Cardiac muscle cell (in vitro differentiated cells and primary cell): ENCODE measurements at regions not wholly inside any gene's neighbourhood (a gene's known extent, or its start where the extent isn't known, plus 50 kb on each side); places are given as distances from the start of the nearest gene placed in this dataset.

Experiments used
- DNase-seq, 2 donors: peaks; one replicate each; pipeline versions ENCODE4 v3.0.0 to v3.0.0-alpha.2; 2010 to 2017; ENCODE audit warnings: low read depth in 1 of 2, low spot score in 1 of 2
- H3K27ac ChIP-seq: fragments of 200-600 bp; sonication (generic); 2 replicates; pipeline ENCODE4 v1.5.1; 2016
- H3K27me3 ChIP-seq: fragments of 200-600 bp; sonication (generic); 2 replicates; pipeline ENCODE4 v1.6.0; 2016; ENCODE audit warnings: control low read depth
- H3K36me3 ChIP-seq: fragments of 200-600 bp; sonication (generic); 2 replicates; pipeline ENCODE4 v1.5.1; 2016; ENCODE audit warnings: control low read depth
- H3K4me1 ChIP-seq: fragments of 200-600 bp; sonication (generic); 2 replicates; pipeline ENCODE4 v1.8.1; 2017; ENCODE audit warnings: low read depth, mild to moderate bottlenecking, mixed run types
- H3K4me3 ChIP-seq: fragments of 200-600 bp; sonication (generic); 2 replicates; pipeline ENCODE4 v1.5.1; 2016; ENCODE audit warnings: mild to moderate bottlenecking
- H3K9me3 ChIP-seq: fragments of 200-600 bp; sonication (generic); 2 replicates; pipeline ENCODE4 v1.5.1; 2017; ENCODE audit warnings: low read depth, mild to moderate bottlenecking, control low read depth
- CTCF ChIP-seq: IDR thresholded peaks from 2 replicates; pipeline ENCODE4 v1.5.1; 2012; ENCODE audit warnings: low read depth, mild to moderate bottlenecking, low read length

- Histone ChIP-seq H3K9me3 (no peaks in the 10 kb centered on the region), H3K27ac (no peak overlapping the region), H3K4me1 (no peaks in the 10 kb centered on the region), H3K36me3 (no peaks in the 10 kb centered on the region), H3K4me3 (no peak overlapping the region), H3K27me3 (no peaks in the 10 kb centered on the region)
- DNase-seq, result no peak
- no peak for TF ChIP-seq CTCF
Measured at GRCh38 chr19:28907534-28907933, 305.4 kb downstream of the UQCRFS1 start.

- no peaks in the 10 kb centered on the region for H3K27me3 ChIP-seq
- H3K9me3 ChIP-seq, result no peaks in the 10 kb centered on the region
- H3K36me3 ChIP-seq, result no peaks in the 10 kb centered on the region
- no peak overlapping the region for H3K4me3 ChIP-seq
- peak in 1 of 2 donors; percentile 8 for DNase-seq
- H3K27ac ChIP-seq, result no peak overlapping the region
- no peak for TF ChIP-seq CTCF
- no peaks in the 10 kb centered on the region for H3K4me1 ChIP-seq
Measured at GRCh38 chr19:28905996-28906395, 307.0 kb downstream of the UQCRFS1 start.

GRCh38 chr19:28899703-28900102 lies 313.2 kb downstream of the UQCRFS1 start:
- TF ChIP-seq CTCF, result no peak
- H3K27me3 ChIP-seq, result no peaks in the 10 kb centered on the region
- H3K36me3 ChIP-seq, result no peaks in the 10 kb centered on the region
- no peak overlapping the region for H3K27ac ChIP-seq
- H3K4me3 ChIP-seq, result no peak overlapping the region
- no peaks in the 10 kb centered on the region for H3K9me3 ChIP-seq
- no peak for DNase-seq
- H3K4me1 ChIP-seq, result no peaks in the 10 kb centered on the region

GRCh38 chr19:28898249-28898648 lies 314.7 kb downstream of the UQCRFS1 start:
- Histone ChIP-seq H3K27me3 (no peaks in the 10 kb centered on the region), H3K4me3 (no peak overlapping the region), H3K36me3 (no peaks in the 10 kb centered on the region), H3K27ac (no peak overlapping the region), H3K4me1 (no peaks in the 10 kb centered on the region), H3K9me3 (no peaks in the 10 kb centered on the region)
- DNase-seq, result no peak
- TF ChIP-seq CTCF, result no peak

- no peak overlapping the region for H3K4me3 ChIP-seq
- H3K36me3 ChIP-seq, result no peaks in the 10 kb centered on the region
- H3K27ac ChIP-seq, result no peak overlapping the region
- H3K27me3 ChIP-seq, result no peaks in the 10 kb centered on the region
- H3K9me3 ChIP-seq, result no peaks in the 10 kb centered on the region
- no peak for TF ChIP-seq CTCF
- DNase-seq, result no peak
- H3K4me1 ChIP-seq, result no peaks in the 10 kb centered on the region
Measured at GRCh38 chr19:28889941-28890670, 322.8 kb downstream of the UQCRFS1 start.
